Gastroesophageal sphincter (tissue), 4 donors: ENCODE measurements at regions not wholly inside any gene's neighbourhood (a gene's known extent, or its start where the extent isn't known, plus 50 kb on each side); places are given as distances from the start of the nearest gene placed in this dataset.

Source experiments
- ATAC-seq: fragments of 150-250 bp; one replicate; pipeline ENCODE4 v1.9.1; 2016; ENCODE audit warnings: mild to moderate bottlenecking, moderate library complexity
- H3K27ac ChIP-seq, 4 donors: fragments of 200-600 bp; sonication (generic) in 3 of 4; 1 replicate in 3 of 4; 2 replicates in 1 of 4; pipeline ENCODE4 v1.5.1; 2016 to 2019
- H3K27me3 ChIP-seq: fragments of 200-600 bp; sonication (generic); one replicate; pipeline ENCODE4 v1.5.1; 2019
- H3K36me3 ChIP-seq, 2 donors: fragments of 200-600 bp; sonication (generic); one replicate each; pipeline ENCODE4 v1.5.1; 2019; ENCODE audit warnings: control low read depth in 1 of 2
- H3K4me1 ChIP-seq, 3 donors: fragments of 200-600 bp; sonication (generic); 1 replicate in 2 of 3; 2 replicates in 1 of 3; pipeline ENCODE4 v1.5.1; 2016 to 2019; ENCODE audit warnings: control low read depth in 2 of 3
- H3K4me3 ChIP-seq, 2 donors: fragments of 200-600 bp; sonication (generic); one replicate each; pipeline ENCODE4 v1.5.1; 2019; ENCODE audit warnings: mild to moderate bottlenecking in 1 of 2, moderate library complexity in 1 of 2
- H3K9me3 ChIP-seq, 3 donors: fragments of 200-600 bp; sonication (generic); one replicate each; pipeline ENCODE4 v1.5.1; 2017 to 2019; ENCODE audit warnings: control low read depth in 2 of 3
- CTCF ChIP-seq, 4 experiments: fragments of 200-600 bp in 2 of 4; fragments of 450-650 bp in 2 of 4; sonication (generic) in 1 of 4; IDR thresholded peaks; one replicate each; pipeline ENCODE4 v1.5.1; 2017 to 2019; ENCODE audit warnings: antibody characterized with exemption in 4 of 4, mild to moderate bottlenecking in 2 of 4, moderate library complexity in 2 of 4
- EP300 ChIP-seq: sonication (generic); formaldehyde crosslinking; IDR thresholded peaks from one replicate; pipeline ENCODE4 v1.6.1; 2017; ENCODE audit warnings: antibody characterized with exemption, mild to moderate bottlenecking
- POLR2A ChIP-seq, 2 donors: fragments of 450-650 bp; IDR thresholded peaks; one replicate each; pipeline ENCODE4 v1.6.1; 2017; ENCODE audit warnings: antibody characterized with exemption in 2 of 2, mild to moderate bottlenecking in 2 of 2, moderate library complexity in 1 of 2
- POLR2AphosphoS5 ChIP-seq: sonication (generic); formaldehyde crosslinking; IDR thresholded peaks from one replicate; pipeline ENCODE4 v1.6.1; 2017; ENCODE audit warnings: antibody characterized with exemption
- WGBS, 2 donors: methylation state at CpG; one replicate each; pipeline ENCODE4 v1.1.5; 2018; ENCODE audit warnings: low coverage in 1 of 2; 5-methylcytosine and 5-hydroxymethylcytosine counted together

GRCh38 chr17:10999484-10999883 is 161.6 kb upstream of the PIRT start:
- Histone ChIP-seq H3K27ac (no peak overlapping the region), H3K36me3 (no peaks in the 10 kb centered on the region), H3K27me3 (peaks cover 18% of the 10 kb centered on the region), H3K9me3 (no peaks in the 10 kb centered on the region), H3K4me3 (no peak overlapping the region), H3K4me1 (no peaks in the 10 kb centered on the region)
- TF ChIP-seq EP300 (no peak), POLR2AphosphoS5 (no peak)
- no peak for ATAC-seq
- 73 to 80% methylated on average over 1 to 2 of the region's 2 CpGs for WGBS, 2 donors

DNA sequence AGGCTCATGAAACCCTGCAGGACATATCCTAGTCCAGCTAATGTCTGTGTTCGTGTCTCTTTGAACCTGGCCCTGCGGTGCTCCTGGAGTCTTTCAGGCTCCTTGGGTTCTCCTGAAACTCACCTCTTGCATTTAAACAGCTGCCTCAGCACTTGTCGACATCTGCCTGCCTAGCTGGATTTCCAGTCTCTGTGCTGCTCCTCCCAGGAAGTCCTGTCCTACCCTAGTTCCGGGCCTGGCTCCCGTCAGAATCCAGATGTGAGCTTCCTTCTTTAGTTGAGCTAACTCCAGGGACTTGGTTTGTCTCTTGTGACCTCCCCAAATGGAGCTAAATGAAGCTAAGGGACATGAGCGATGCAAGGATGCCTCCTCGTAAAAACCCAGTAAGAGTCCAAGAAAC is 155.2 kb upstream of the PIRT start:
- Histone ChIP-seq H3K27ac (no peak overlapping the region), H3K36me3 (no peaks in the 10 kb centered on the region), H3K27me3 (peaks cover 22% of the 10 kb centered on the region), H3K4me1 (no peaks in the 10 kb centered on the region), H3K4me3 (no peak overlapping the region), H3K9me3 (peaks cover 0 to 7% (median 0%) of the 10 kb centered on the region in 3 donors)
- WGBS, 2 donors = 38 to 45% methylated on average over 5 of the region's 7 CpGs
- TF ChIP-seq CTCF (IDR thresholded peaks at IDR 0.05) (no peak), POLR2AphosphoS5 (no peak), EP300 (no peak), POLR2A (IDR thresholded peaks at IDR 0.05) (no peak)
- no peak for ATAC-seq

- 9 to 19% methylated on average over 10 of the region's 10 CpGs for WGBS, 2 donors
- Histone ChIP-seq H3K27me3 (peaks cover 22% of the 10 kb centered on the region), H3K9me3 (peaks cover 0 to 7% (median 0%) of the 10 kb centered on the region in 3 donors), H3K27ac (no peak overlapping the region), H3K36me3 (no peaks in the 10 kb centered on the region), H3K4me3 (no peak overlapping the region), H3K4me1 (no peaks in the 10 kb centered on the region)
- TF ChIP-seq POLR2A (IDR thresholded peaks at IDR 0.05) (no peak), POLR2AphosphoS5 (no peak), EP300 (no peak), CTCF (IDR thresholded peaks at IDR 0.05) (no peak)
- no peak for ATAC-seq
Observed at GRCh38 chr17:10992106-10992880, 154.4 kb upstream of the PIRT start.

- no peak for ATAC-seq
- Histone ChIP-seq H3K4me1 (no peaks in the 10 kb centered on the region), H3K9me3 (peaks cover 0 to 16% (median 0%) of the 10 kb centered on the region in 3 donors), H3K36me3 (no peaks in the 10 kb centered on the region), H3K4me3 (no peak overlapping the region), H3K27me3 (peaks cover 1% of the 10 kb centered on the region), H3K27ac (no peak overlapping the region)
- 74 to 83% methylated on average over 2 to 5 of the region's 5 CpGs for WGBS, 2 donors
- no peak for TF ChIP-seq POLR2A (IDR thresholded peaks at IDR 0.05)
- TF ChIP-seq POLR2AphosphoS5 = no peak
- TF ChIP-seq CTCF (IDR thresholded peaks at IDR 0.05) = no peak
- no peak for TF ChIP-seq EP300
Observed at GRCh38 chr17:10987786-10988185, 149.9 kb upstream of the PIRT start.

DNA sequence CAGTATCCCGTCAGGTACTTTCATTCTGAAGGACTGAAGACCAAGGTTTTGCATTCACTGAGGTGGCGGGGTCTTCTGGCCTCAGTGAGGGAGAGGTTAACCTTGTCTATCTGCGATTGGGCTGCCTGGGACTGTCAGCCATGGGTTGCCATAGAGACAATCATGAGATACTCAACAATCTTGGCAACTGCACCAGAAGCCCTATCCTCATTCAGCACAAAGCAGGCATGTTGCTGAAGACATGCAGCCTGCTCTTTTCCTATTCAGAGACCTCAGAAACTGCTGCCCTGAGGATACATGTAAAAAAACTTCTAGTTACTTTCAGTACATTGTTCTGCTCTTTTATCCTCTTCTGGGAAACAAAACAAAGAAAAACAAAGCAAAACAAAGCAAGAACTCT is 146.3 kb upstream of the PIRT start:
- no peak for TF ChIP-seq POLR2A (IDR thresholded peaks at IDR 0.05)
- no peak for TF ChIP-seq POLR2AphosphoS5
- no peak for TF ChIP-seq CTCF (IDR thresholded peaks at IDR 0.05)
- TF ChIP-seq EP300 = no peak
- ATAC-seq = no peak
- 72 to 78% methylated on average over 3 of the region's 3 CpGs for WGBS, 2 donors
- Histone ChIP-seq H3K27ac (no peak overlapping the region), H3K4me1 (no peaks in the 10 kb centered on the region), H3K27me3 (no peaks in the 10 kb centered on the region), H3K9me3 (peaks cover 0 to 14% (median 0%) of the 10 kb centered on the region in 3 donors), H3K36me3 (no peaks in the 10 kb centered on the region), H3K4me3 (no peak overlapping the region)
